SH-SY5Y (cell line): ENCODE measurements at regions not wholly inside any gene's neighbourhood (a gene's known extent, or its start where the extent isn't known, plus 50 kb on each side); places are given as distances from the start of the nearest gene placed in this dataset.

Experiments used
- GATA2 ChIP-seq: IDR thresholded peaks from 2 replicates; pipeline ENCODE4 v1.6.1; 2011; ENCODE audit warnings: mild to moderate bottlenecking, low read depth, low read length
- GATA3 ChIP-seq: IDR thresholded peaks from 2 replicates; pipeline ENCODE4 v1.6.1; 2011; ENCODE audit warnings: low read depth, mild to moderate bottlenecking, low read length, moderate library complexity

GRCh38 chr3:127386490-127386889 is 98.6 kb upstream of the PRR20G start:
- TF ChIP-seq GATA2 (no peak), GATA3 (no peak)
